HG02973 (cell line): ENCODE measurements at regions not wholly inside any gene's neighbourhood (a gene's known extent, or its start where the extent isn't known, plus 50 kb on each side); places are given as distances from the start of the nearest gene placed in this dataset.

Source experiments
- ATAC-seq: cut with Tn5 transposase; IDR thresholded peaks from one replicate; pipeline ENCODE4 v1.9.1; 2021; ENCODE audit warnings: moderate library complexity; ENCODE audit not compliant: unreplicated experiment

GRCh38 chr12:59839514-59839913 is 243.7 kb downstream of the SLC16A7 start:
- ATAC-seq = no peak

- no peak for ATAC-seq
Observed at GRCh38 chr12:59843260-59843843, 247.5 kb downstream of the SLC16A7 start.

GRCh38 chr12:59844750-59845149 is 248.9 kb downstream of the SLC16A7 start:
- ATAC-seq = no peak

GRCh38 chr12:59845293-59845692 is 249.5 kb downstream of the SLC16A7 start:
- no peak for ATAC-seq

- no peak for ATAC-seq
Observed at GRCh38 chr12:59847127-59847526, 251.3 kb downstream of the SLC16A7 start.

DNA sequence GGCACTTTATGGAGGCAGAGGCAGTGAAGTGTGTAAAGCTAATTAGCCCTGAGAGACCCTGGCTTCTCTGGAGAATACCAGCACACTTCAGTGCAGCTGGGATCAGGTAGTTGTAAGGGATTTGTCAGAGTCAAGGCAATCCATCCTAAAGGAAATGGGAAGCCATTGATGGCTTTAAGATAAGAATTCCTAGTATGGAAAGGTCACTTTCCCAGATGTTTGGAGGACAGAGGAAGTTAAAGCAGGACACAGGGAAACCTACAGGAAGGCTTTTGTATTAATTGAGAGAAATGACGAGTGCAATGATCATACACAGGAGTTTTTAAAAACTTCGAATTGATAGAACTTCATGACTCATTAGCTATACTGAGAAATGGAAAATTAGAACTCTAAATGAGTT is 254.4 kb downstream of the SLC16A7 start:
- no peak for ATAC-seq

DNA sequence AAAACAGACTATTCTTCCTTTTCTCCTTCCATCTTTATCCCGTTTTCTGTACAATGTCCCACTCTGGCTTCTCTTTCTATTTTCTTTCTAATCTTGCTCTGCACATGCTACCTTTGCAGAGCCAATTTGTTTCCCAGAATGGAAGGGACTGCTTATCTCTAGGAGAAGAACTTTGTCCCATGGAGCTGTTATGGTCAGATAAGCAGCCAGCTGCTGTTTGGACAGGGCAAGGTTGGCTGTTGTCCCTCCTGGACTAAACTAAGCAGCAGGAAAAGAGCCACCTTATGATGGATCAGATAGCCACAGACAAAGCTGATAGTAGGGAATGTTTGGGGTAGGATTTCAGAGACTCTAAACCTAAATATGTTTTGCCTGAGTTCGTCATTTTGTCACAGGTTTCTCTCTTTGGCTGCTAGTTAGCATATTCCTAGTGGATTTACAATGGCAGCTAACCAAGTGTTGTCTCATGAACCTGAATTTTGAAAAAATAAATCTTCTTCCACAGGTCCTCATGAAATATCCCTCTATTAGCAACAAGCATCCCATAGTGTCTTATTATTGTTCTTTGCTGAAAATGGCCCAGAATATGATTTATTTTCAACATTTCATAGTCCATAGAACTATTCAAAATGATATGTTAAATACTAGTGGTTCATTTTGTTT is 262.8 kb downstream of the SLC16A7 start:
- ATAC-seq = no peak

DNA sequence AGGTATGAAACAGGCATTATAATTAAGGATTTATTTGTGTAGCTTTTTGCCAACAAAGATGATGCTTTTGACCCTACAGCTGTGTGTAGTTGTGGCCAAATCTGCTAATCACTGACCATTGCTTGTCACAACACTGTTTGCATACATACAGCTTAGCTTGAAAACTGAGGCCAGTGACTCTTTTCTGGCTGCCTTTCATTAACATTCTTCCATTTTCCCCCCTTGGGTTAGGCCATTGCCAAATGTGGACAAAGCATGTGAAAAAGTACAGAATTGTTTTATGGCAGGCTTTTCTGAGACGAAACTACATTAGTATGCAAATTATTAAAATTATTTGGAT is 263.3 kb downstream of the SLC16A7 start:
- ATAC-seq = no peak

DNA sequence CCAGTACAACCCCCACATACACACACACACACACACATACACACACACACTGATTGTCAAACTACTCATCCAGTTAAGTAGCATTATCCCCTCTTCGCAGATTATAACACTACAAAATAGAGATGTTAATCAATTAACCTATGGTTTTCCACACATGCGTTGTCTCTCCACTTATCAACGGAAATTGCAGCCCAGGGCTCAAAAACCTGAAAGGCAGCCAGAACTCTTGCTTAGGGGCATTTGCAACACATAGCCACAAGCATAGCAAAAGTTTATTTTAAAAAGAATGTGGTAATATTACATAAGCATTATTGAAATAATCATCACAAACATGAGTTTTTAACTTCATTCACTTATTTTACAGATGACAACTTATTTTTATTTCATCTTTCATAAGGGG is 265.8 kb downstream of the SLC16A7 start:
- no peak for ATAC-seq

DNA sequence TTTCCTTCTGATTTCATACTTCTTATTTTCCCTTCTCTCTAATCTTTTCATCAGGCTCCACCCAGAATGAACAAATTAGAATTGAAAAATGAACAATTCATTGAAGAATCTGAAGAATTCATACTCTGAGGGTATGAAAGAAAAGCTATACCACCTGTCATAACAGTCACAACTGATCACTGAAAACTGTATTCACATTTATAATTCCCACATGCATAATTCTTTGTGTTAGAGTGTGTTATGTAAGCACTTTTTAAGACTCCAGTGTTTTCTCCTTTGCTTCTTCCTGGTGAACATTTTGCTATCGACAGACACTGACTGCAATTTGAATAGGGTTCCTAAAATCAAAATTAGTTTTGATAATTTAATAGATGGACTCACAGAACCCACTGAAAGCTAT is 271.2 kb downstream of the SLC16A7 start:
- ATAC-seq = no peak

GRCh38 chr12:59867689-59868088 is 271.9 kb downstream of the SLC16A7 start:
- no peak for ATAC-seq

- no peak for ATAC-seq
Observed at GRCh38 chr12:59871779-59872178, 275.9 kb downstream of the SLC16A7 start.

DNA sequence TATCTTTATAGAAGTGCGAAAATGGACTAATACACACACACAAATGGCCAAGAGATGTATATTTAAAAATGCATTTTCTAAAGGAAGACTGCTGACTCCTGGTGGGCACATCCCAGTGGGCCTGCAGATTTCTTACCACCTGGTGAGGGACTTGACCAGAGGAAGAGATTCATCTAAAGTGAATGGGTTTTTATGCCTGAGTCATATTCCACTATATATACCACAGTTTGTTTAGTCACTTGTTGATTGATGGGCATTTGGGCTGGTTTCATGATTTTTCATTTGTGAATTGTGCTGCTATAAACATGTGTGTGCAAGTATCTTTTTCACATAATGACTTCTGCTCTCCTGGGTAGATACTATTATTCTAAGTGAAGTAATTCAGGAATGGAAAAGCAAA is 277.3 kb downstream of the SLC16A7 start:
- no peak for ATAC-seq

GRCh38 chr12:59874781-59875180 is 279.0 kb downstream of the SLC16A7 start:
- no peak for ATAC-seq

DNA sequence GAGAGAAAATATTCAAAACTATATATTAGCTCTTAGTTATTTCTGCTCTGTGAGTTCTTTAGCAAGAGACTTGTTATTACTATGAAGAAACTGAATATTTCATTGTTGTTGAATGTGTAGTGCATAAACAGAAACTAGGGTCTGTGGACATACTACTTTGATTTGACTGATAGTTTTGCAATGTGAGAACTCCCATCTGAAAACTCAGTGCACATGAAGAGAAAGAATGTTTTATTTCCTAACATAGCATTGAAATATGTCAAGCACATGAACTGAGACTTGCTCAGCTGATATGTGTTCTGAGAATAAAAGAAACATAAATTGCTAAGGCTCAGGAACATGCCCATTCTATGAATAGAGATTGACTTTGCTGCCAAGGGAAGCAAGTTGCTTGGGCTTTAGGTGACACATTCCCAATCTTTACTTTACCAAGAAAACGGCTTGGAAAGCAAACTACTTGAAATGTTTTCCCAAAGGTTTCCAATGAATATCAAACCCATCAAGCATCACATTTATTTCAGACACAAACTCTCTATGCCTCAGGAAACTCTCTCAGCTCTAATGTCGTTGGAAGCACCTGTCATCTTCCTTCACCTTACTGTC is 290.4 kb downstream of the SLC16A7 start:
- no peak for ATAC-seq

GRCh38 chr12:59887178-59887577 is 291.3 kb downstream of the SLC16A7 start:
- ATAC-seq = no peak

DNA sequence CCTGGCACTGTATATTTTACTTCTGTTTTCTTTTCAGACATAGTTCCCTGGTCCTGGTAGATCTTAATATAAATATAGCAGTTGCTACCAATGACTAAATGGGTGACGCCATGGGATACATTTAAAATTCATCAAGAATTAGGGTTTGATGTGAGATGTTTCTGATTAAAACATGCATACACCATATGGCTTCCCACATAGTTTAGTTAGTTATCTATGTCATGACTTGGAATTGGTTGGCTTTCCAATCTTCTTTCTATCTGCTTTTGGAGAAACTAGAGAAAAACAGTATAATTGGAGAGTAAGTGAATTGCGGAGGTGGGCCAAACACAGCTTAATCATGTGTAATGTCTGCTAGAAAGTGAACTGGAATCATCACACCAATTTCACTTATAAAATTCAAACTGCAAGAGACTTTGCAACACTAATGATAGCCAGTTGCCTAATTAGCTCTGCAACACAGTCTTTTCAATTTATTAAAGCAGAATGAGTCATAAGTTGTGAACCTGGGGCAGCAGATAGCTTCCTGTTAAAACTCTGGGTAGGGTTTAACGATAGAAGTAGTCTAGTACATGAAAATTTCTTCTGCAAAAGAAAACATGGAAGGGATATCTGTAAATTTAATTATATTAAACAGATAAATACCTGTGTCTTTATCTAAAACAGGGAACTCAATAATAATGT is 295.2 kb downstream of the SLC16A7 start:
- ATAC-seq = no peak

DNA sequence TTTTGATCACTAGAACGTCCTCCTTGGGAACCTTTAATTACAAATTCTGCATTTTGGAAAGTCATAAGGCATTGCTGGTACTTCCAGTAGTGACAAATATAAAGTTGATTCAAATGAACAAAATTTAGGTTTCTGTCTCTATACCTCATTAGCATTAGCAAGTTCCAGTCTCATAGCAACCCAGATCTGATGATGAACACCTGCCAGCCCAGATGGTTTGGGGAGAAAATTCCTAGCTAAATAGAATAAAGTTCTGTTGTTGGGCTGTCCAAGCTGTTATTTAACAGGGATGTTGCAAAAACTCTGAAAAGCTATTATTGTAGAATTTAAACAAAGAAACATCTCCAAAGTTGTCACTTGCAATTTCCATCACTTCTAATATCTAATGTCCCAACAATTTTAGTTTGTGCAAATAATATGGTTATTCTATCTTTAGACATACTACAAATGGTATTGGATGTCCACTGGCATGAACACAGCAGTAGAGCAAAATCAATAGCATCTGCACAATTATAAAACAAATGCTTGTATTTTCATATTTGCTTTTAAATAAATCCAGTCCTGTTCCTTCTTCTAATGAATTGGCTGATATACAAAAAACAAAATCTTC is 299.4 kb downstream of the SLC16A7 start:
- no peak for ATAC-seq

- no peak for ATAC-seq
Observed at GRCh38 chr12:59904874-59905521, 309.2 kb downstream of the SLC16A7 start.

DNA sequence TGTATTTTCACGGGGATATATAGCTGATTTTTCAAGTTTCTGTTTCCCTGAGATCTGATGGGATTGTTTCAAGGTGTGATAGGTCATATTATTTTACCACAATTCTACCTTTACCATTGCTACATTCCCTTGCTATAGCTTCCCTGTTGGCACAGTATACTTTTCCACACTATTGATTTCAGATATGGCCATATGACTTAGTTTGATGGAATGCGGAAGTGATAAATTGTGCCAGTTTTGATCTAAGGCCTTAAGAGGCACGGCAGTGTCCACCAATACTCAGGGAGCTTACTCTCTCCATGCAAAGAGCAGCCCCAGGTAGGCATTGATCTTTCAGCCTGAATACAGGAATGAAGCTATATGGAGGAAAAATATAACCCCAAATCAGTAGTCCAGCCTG is 315.7 kb downstream of the SLC16A7 start:
- ATAC-seq = no peak

- no peak for ATAC-seq
Observed at GRCh38 chr12:59916988-59917387, 321.2 kb downstream of the SLC16A7 start.
